CD4-positive, alpha-beta T cell (primary cell): ENCODE measurements at regions not wholly inside any gene's neighbourhood (a gene's known extent, or its start where the extent isn't known, plus 50 kb on each side); places are given as distances from the start of the nearest gene placed in this dataset.

ENCODE experiments used
- ATAC-seq: fragments of 200-7000 bp; cut with Tn5 transposase; one replicate; pipeline ENCODE4 v1.10.0; 2022; ENCODE audit warnings: mild to moderate bottlenecking; ENCODE audit not compliant: poor library complexity
- CTCF ChIA-PET: fragments of 350-600 bp; sonication (Branson Sonifier 250); formaldehyde crosslinking; loops from one replicate; lab custom pipeline; 2021; ENCODE audit warnings: antibody characterized with exemption, inconsistent platforms; lab: Charles Lee
- POLR2A ChIA-PET: fragments of 350-600 bp; sonication (Branson Sonifier 250); formaldehyde crosslinking; loops from one replicate; lab custom pipeline; 2021; ENCODE audit warnings: antibody characterized with exemption, inconsistent platforms; lab: Charles Lee
- DNase-seq, 14 experiments: peaks; one replicate each; pipeline ENCODE4 v3.0.0-alpha.2; 2013 to 2020; ENCODE audit warnings: mixed read lengths in 2 of 14
- H3K27ac ChIP-seq, 2 donors: one replicate each; pipeline versions ENCODE4 v1.5.1 to v1.7.0; 2013; ENCODE audit warnings: low read length in 2 of 2, low read depth in 1 of 2, mild to moderate bottlenecking in 1 of 2
- H3K27me3 ChIP-seq, 2 experiments: 1 replicate in 1 of 2; 2 replicates in 1 of 2; pipeline versions ENCODE4 v1.6.1 to v1.7.0; 2013; ENCODE audit warnings: low read length in 2 of 2, control low read depth in 1 of 2, mild to moderate bottlenecking in 1 of 2, moderate library complexity in 1 of 2; ENCODE audit not compliant: insufficient read depth in 2 of 2, control insufficient read depth in 1 of 2
- H3K36me3 ChIP-seq: one replicate; pipeline ENCODE4 v1.6.1; 2013; ENCODE audit warnings: low read length, control low read depth; ENCODE audit not compliant: insufficient read depth
- H3K4me1 ChIP-seq: one replicate; pipeline ENCODE4 v1.6.1; 2013; ENCODE audit warnings: low read length, control low read depth; ENCODE audit not compliant: insufficient read depth
- H3K4me3 ChIP-seq: one replicate; pipeline ENCODE4 v1.5.1; 2013; ENCODE audit warnings: mild to moderate bottlenecking, low read length, moderate library complexity
- H3K9me3 ChIP-seq, 2 experiments: 1 replicate in 1 of 2; 2 replicates in 1 of 2; pipeline versions ENCODE4 v1.6.1 to v1.7.0; 2013; ENCODE audit warnings: low read length in 2 of 2, mild to moderate bottlenecking in 2 of 2, control low read depth in 1 of 2, moderate library complexity in 1 of 2; ENCODE audit not compliant: control insufficient read depth in 1 of 2, insufficient read depth in 1 of 2
- H3K27ac Mint-ChIP-seq: one replicate; pipeline ENCODE4 v1.8.0; 2020; ENCODE audit warnings: mixed read lengths
- H3K27me3 Mint-ChIP-seq: one replicate; pipeline ENCODE4 v1.8.0; 2021; ENCODE audit warnings: mixed read lengths
- H3K36me3 Mint-ChIP-seq: one replicate; pipeline ENCODE4 v1.8.0; 2021; ENCODE audit warnings: low read depth, mixed read lengths
- H3K4me1 Mint-ChIP-seq: one replicate; pipeline ENCODE4 v1.8.0; 2021; ENCODE audit warnings: low read depth, mixed read lengths
- H3K4me3 Mint-ChIP-seq: one replicate; pipeline ENCODE4 v1.8.0; 2020; ENCODE audit warnings: mild to moderate bottlenecking, mixed read lengths
- H3K9me3 Mint-ChIP-seq: one replicate; pipeline ENCODE4 v1.8.0; 2020; ENCODE audit warnings: mixed read lengths
- CTCF ChIP-seq: fragments of 200-600 bp; IDR thresholded peaks from one replicate; pipeline ENCODE4 v1.8.0; 2022; ENCODE audit warnings: antibody characterized with exemption, mild to moderate bottlenecking
- intact Hi-C, 2 experiments: fragments of 100-400 bp; cut with DNase I in 1 of 2; cut with micrococcal nuclease in 1 of 2; formaldehyde crosslinking; loops; one replicate each; pipeline versions ENCODE4 v1.15.1 to v1.9.0; 2023 to 2025; cut with DNase I, micrococcal nuclease

GRCh38 chrX:39582091-39582490, 515.7 kb downstream of the BCOR start:
- no peaks in the 10 kb centered on the region for H3K9me3 ChIP-seq
- Mint-ChIP-seq H3K4me1 (peaks cover 12% of the 10 kb centered on the region), H3K27me3 (no peaks in the 10 kb centered on the region), H3K27ac (no peak overlapping the region), H3K4me3 (no peak overlapping the region), H3K9me3 (no peaks in the 10 kb centered on the region), H3K36me3 (no peaks in the 10 kb centered on the region)
- H3K36me3 ChIP-seq = no peaks in the 10 kb centered on the region
- H3K4me3 ChIP-seq = no peak overlapping the region
- ChIA-PET POLR2A (no interaction called here), CTCF (no interaction called here)
- no peaks in the 10 kb centered on the region for H3K27me3 ChIP-seq
- no peak for TF ChIP-seq CTCF
- DNase-seq = peak in 2 of 14 experiments; percentile 5 to 12
- no peak overlapping the region for H3K27ac ChIP-seq
- no peak for ATAC-seq
- intact Hi-C loops = no loop called here
- H3K4me1 ChIP-seq = peaks cover 10% of the 10 kb centered on the region

DNA sequence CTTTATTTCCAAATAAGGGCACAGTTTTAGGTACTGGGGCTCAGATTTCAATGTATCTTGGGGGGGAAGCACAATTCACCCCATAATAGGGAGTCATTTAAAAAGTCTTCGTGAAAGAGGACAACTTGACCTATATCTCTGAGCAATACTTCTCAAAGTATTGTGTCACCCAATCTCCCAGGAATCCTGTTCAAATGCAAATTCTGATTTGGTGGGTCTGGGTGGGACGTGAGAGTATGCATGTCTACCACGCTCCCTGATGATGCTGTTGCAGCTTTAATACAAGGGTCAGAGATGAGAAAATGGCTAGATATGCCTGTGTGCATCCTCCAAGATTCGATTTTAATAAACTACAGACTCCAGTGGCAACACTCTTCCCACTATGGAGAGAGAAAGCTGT, 514.8 kb downstream of the BCOR start:
- Mint-ChIP-seq H3K4me3 (no peak overlapping the region), H3K27ac (no peak overlapping the region), H3K9me3 (no peaks in the 10 kb centered on the region), H3K27me3 (no peaks in the 10 kb centered on the region), H3K36me3 (no peaks in the 10 kb centered on the region), H3K4me1 (peaks cover 9% of the 10 kb centered on the region)
- H3K27ac ChIP-seq = no peak overlapping the region
- peaks cover 10% of the 10 kb centered on the region for H3K4me1 ChIP-seq
- ChIA-PET CTCF (no interaction called here), POLR2A (no interaction called here)
- H3K27me3 ChIP-seq = no peaks in the 10 kb centered on the region
- ATAC-seq (no peak), DNase-seq (no peak)
- no peaks in the 10 kb centered on the region for H3K36me3 ChIP-seq
- intact Hi-C loops = no loop called here
- no peak overlapping the region for H3K4me3 ChIP-seq
- no peak for TF ChIP-seq CTCF
- no peaks in the 10 kb centered on the region for H3K9me3 ChIP-seq

- Mint-ChIP-seq H3K27me3 (no peaks in the 10 kb centered on the region), H3K4me3 (no peak overlapping the region), H3K4me1 (no peaks in the 10 kb centered on the region), H3K27ac (no peak overlapping the region), H3K36me3 (no peaks in the 10 kb centered on the region), H3K9me3 (no peaks in the 10 kb centered on the region)
- ChIA-PET CTCF (no interaction called here), POLR2A (no interaction called here)
- ATAC-seq (no peak), DNase-seq (no peak)
- H3K27me3 ChIP-seq = no peaks in the 10 kb centered on the region
- TF ChIP-seq CTCF = no peak
- H3K27ac ChIP-seq = no peak overlapping the region
- no peak overlapping the region for H3K4me3 ChIP-seq
- no peaks in the 10 kb centered on the region for H3K36me3 ChIP-seq
- H3K9me3 ChIP-seq = no peaks in the 10 kb centered on the region
- H3K4me1 ChIP-seq = no peaks in the 10 kb centered on the region
- intact Hi-C loops = no loop called here
These were observed 511.9 kb downstream of the BCOR start for GRCh38 chrX:39585808-39586207.
